ENCODE measurements at regions not wholly inside any gene's neighbourhood (a gene's known extent, or its start where the extent isn't known, plus 50 kb on each side); places are given as distances from the start of the nearest gene placed in this dataset.
A peak's percentile ranks its signal among the peaks of the same experiment; 100 is the strongest.

- no peak overlapping the region for H3K4me3 ChIP-seq (IDR thresholded peaks at IDR 0.05; ENCODE audit: insufficient read depth, low read depth, low read length)
- no peaks in the 10 kb centered on the region for H4K20me1 ChIP-seq (ENCODE audit: insufficient read depth)
- no peaks in the 10 kb centered on the region for H3K79me2 ChIP-seq (ENCODE audit: insufficient read depth, low read depth)
- H3K36me3 ChIP-seq (ENCODE audit: insufficient read depth) = no peaks in the 10 kb centered on the region
- no peaks in the 10 kb centered on the region for H3K27me3 ChIP-seq (ENCODE audit: insufficient read depth, low read depth)
- TF ChIP-seq, protein P1, sequence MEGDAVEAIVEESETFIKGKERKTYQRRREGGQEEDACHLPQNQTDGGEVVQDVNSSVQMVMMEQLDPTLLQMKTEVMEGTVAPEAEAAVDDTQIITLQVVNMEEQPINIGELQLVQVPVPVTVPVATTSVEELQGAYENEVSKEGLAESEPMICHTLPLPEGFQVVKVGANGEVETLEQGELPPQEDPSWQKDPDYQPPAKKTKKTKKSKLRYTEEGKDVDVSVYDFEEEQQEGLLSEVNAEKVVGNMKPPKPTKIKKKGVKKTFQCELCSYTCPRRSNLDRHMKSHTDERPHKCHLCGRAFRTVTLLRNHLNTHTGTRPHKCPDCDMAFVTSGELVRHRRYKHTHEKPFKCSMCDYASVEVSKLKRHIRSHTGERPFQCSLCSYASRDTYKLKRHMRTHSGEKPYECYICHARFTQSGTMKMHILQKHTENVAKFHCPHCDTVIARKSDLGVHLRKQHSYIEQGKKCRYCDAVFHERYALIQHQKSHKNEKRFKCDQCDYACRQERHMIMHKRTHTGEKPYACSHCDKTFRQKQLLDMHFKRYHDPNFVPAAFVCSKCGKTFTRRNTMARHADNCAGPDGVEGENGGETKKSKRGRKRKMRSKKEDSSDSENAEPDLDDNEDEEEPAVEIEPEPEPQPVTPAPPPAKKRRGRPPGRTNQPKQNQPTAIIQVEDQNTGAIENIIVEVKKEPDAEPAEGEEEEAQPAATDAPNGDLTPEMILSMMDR (conservative IDR thresholded peaks at IDR 0.05; ENCODE audit: low read depth, low read length) = no peak
- no peak overlapping the region for H2AFZ ChIP-seq (ENCODE audit: low read depth)
- H3K4me1 ChIP-seq (ENCODE audit: low read depth, poor library complexity, severe bottlenecking) = no peaks in the 10 kb centered on the region
- no peak overlapping the region for H3K9ac ChIP-seq
- H3K4me2 ChIP-seq = no peak overlapping the region
- no peak overlapping the region for H3K27ac ChIP-seq
Measured at GRCh38 chr6:66561479-66561878, 854.5 kb upstream of the EYS start.

DNA sequence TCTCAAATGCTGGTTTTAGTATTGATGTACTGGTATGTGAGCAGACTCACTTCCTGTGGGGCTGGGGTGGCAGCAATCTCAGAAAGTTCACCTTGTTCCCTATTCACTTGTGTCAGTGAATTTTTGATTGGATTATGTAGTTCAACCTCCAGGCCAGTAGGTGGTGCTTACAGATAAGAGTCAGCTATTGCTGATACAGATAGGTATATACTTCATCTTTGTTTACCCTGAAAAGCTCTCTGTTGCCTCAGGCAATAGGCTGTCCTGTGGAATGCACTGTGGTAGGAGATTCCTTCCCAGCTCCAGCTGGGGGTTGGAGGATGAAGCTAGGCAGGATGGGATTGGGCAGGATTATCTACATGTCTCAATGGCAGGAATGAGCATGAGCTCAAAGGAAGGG is 851.2 kb upstream of the EYS start:
- no peak overlapping the region for H3K4me3 ChIP-seq (IDR thresholded peaks at IDR 0.05; ENCODE audit: insufficient read depth, low read depth, low read length)
- H3K4me2 ChIP-seq = no peak overlapping the region
- TF ChIP-seq, protein P1 (conservative IDR thresholded peaks at IDR 0.05; ENCODE audit: low read depth, low read length) = peak; percentile 52

DNA sequence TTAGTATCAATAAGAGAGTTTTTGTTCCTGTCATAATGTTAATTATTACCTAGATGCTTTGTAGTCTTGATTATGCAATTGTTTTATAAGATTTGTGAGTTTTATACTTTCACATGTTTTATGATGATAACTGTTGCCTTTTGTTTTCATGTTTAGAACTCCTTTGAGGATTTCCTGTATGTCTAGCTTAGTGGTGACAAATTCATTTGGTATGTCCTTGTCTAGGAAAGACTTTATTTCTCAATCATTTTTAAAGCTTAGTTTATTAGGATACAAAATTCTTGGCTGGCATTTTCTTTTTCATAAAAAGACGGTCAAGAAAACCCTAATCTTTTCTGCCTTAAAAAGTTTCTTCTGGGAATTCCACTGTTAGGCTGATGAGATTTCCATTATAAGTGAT is 849.9 kb upstream of the EYS start:
- no peaks in the 10 kb centered on the region for H3K27me3 ChIP-seq (ENCODE audit: insufficient read depth, low read depth)
- TF ChIP-seq, protein P1 (conservative IDR thresholded peaks at IDR 0.05; ENCODE audit: low read depth, low read length) = no peak
- H3K9ac ChIP-seq = no peak overlapping the region
- H3K27ac ChIP-seq = no peak overlapping the region
- no peaks in the 10 kb centered on the region for H4K20me1 ChIP-seq (ENCODE audit: insufficient read depth)
- H3K79me2 ChIP-seq (ENCODE audit: insufficient read depth, low read depth) = no peaks in the 10 kb centered on the region
- no peak overlapping the region for H3K4me2 ChIP-seq
- no peak overlapping the region for H2AFZ ChIP-seq (ENCODE audit: low read depth)
- H3K4me3 ChIP-seq (IDR thresholded peaks at IDR 0.05; ENCODE audit: insufficient read depth, low read depth, low read length) = no peak overlapping the region
- peaks cover 18% of the 10 kb centered on the region for H3K4me1 ChIP-seq (ENCODE audit: low read depth, poor library complexity, severe bottlenecking)
- no peaks in the 10 kb centered on the region for H3K36me3 ChIP-seq (ENCODE audit: insufficient read depth)

More for the DNA sequence above, 851.2 kb upstream of the EYS start:
- H4K20me1 ChIP-seq (ENCODE audit: insufficient read depth) = no peaks in the 10 kb centered on the region
- no peaks in the 10 kb centered on the region for H3K36me3 ChIP-seq (ENCODE audit: insufficient read depth)
- H3K79me2 ChIP-seq (ENCODE audit: insufficient read depth, low read depth) = no peaks in the 10 kb centered on the region
- H3K27me3 ChIP-seq (ENCODE audit: insufficient read depth, low read depth) = no peaks in the 10 kb centered on the region
- no peak overlapping the region for H3K9ac ChIP-seq
- no peak overlapping the region for H2AFZ ChIP-seq (ENCODE audit: low read depth)
- no peak overlapping the region for H3K27ac ChIP-seq
- peaks cover 11% of the 10 kb centered on the region for H3K4me1 ChIP-seq (ENCODE audit: low read depth, poor library complexity, severe bottlenecking)

GRCh38 chr6:66555082-66555481 is 848.1 kb upstream of the EYS start:
- Histone ChIP-seq H3K4me1 (ENCODE audit: low read depth, poor library complexity, severe bottlenecking) (peaks cover 18% of the 10 kb centered on the region), H3K27ac (no peak overlapping the region), H3K27me3 (ENCODE audit: insufficient read depth, low read depth) (no peaks in the 10 kb centered on the region), H3K4me2 (no peak overlapping the region), H3K36me3 (ENCODE audit: insufficient read depth) (no peaks in the 10 kb centered on the region), H3K9ac (no peak overlapping the region), H2AFZ (ENCODE audit: low read depth) (no peak overlapping the region), H4K20me1 (ENCODE audit: insufficient read depth) (no peaks in the 10 kb centered on the region), H3K79me2 (ENCODE audit: insufficient read depth, low read depth) (no peaks in the 10 kb centered on the region), H3K4me3 (IDR thresholded peaks at IDR 0.05; ENCODE audit: insufficient read depth, low read depth, low read length) (no peak overlapping the region)
- TF ChIP-seq, protein P1 (conservative IDR thresholded peaks at IDR 0.05; ENCODE audit: low read depth, low read length) = no peak
